ENCODE measurements at regions not wholly inside any gene's neighbourhood (a gene's known extent, or its start where the extent isn't known, plus 50 kb on each side); places are given as distances from the start of the nearest gene placed in this dataset.
"Not testable (repeated sequence)": the region's sequence is repeated elsewhere in the genome, so short reads cannot be mapped to it uniquely, and the experiment has no call there.

DNA sequence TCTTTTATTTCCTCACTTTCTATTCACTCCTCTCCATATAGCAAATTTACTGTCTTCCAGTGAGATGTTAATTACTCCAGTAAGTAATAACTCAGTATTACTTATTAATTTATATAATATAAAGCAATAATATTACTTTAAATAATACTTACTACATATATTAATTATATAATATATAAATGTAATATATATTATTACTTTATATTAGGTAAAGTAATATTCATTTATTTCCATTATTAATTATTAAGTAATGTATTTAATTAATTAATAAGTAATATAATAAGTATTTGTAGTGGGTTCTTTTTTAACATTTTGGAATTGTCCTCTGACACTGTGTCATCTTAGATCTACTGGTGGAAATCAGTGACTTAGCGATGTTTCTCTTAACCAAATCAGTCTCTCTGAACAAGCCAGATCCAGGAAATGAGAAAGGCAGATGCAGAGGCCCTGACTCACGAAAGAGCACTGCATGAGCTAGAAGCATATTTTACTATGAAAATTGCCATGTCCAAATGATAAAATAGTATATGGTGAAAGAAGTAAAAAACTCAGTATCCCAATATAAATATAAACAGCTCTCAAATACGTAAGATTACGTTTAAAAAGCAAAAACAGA, 115.9 kb downstream of the DSEL start:
- Histone ChIP-seq H3K9me2 (replicated peaks; ENCODE audit: control insufficient read depth, low read length) (no peaks in the 10 kb centered on the region), H3K27ac (ENCODE audit: low read depth, low read length) (no peak overlapping the region), H4K20me1 (ENCODE audit: control insufficient read depth, insufficient read depth, low read depth, low read length) (no peaks in the 10 kb centered on the region), H3K27me3 (ENCODE audit: control insufficient read depth, low read length) (no peaks in the 10 kb centered on the region), H3K4me2 (ENCODE audit: low read length) (no peak overlapping the region), H3K4me1 (ENCODE audit: control insufficient read depth, low read length) (no peaks in the 10 kb centered on the region), H3K9me3 (ENCODE audit: control insufficient read depth, insufficient read depth, low read length) (no peaks in the 10 kb centered on the region), H3K36me3 (ENCODE audit: control insufficient read depth, low read length) (no peaks in the 10 kb centered on the region), H3F3A (ENCODE audit: control insufficient read depth, insufficient read depth) (no peaks in the 10 kb centered on the region), H3K79me2 (ENCODE audit: control insufficient read depth, low read length) (no peaks in the 10 kb centered on the region), H3K4me3 (ENCODE audit: low read length) (no peak overlapping the region)
- TF ChIP-seq, protein P1, sequence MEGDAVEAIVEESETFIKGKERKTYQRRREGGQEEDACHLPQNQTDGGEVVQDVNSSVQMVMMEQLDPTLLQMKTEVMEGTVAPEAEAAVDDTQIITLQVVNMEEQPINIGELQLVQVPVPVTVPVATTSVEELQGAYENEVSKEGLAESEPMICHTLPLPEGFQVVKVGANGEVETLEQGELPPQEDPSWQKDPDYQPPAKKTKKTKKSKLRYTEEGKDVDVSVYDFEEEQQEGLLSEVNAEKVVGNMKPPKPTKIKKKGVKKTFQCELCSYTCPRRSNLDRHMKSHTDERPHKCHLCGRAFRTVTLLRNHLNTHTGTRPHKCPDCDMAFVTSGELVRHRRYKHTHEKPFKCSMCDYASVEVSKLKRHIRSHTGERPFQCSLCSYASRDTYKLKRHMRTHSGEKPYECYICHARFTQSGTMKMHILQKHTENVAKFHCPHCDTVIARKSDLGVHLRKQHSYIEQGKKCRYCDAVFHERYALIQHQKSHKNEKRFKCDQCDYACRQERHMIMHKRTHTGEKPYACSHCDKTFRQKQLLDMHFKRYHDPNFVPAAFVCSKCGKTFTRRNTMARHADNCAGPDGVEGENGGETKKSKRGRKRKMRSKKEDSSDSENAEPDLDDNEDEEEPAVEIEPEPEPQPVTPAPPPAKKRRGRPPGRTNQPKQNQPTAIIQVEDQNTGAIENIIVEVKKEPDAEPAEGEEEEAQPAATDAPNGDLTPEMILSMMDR (IDR thresholded peaks at IDR 0.05; ENCODE audit: low read depth, low read length, poor library complexity, severe bottlenecking), result no peak
- no peak for TF ChIP-seq EZH2phosphoT487 (IDR thresholded peaks at IDR 0.05; ENCODE audit: borderline replicate concordance, low read length)

DNA sequence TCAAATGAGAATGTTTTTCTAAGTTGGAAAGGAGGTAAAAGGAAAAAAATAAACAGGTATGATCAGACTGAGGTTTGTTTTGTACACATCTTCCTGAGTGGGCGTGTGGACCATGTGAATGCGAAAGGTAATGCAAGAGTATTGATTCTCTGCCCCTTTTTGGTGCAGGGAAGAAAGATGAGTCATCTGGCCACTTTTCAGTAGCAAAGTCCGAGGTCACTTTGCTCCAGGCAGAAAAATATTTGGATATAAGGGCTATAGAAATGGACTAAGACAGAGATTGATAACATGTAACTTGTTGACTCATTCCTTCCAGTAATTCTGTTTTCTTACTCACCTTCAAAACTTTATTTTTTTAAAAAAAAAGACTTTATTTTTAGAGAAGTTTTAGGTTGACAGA, 130.5 kb downstream of the DSEL start:
- TF ChIP-seq EZH2phosphoT487 (IDR thresholded peaks at IDR 0.05; ENCODE audit: borderline replicate concordance, low read length), result no peak
- TF ChIP-seq, protein P1 (IDR thresholded peaks at IDR 0.05; ENCODE audit: low read depth, low read length, poor library complexity, severe bottlenecking), result no peak
- H3K36me3 ChIP-seq (ENCODE audit: control insufficient read depth, low read length), result no peaks in the 10 kb centered on the region
- H3K4me1 ChIP-seq (ENCODE audit: control insufficient read depth, low read length), result no peaks in the 10 kb centered on the region
- no peaks in the 10 kb centered on the region for H3F3A ChIP-seq (ENCODE audit: control insufficient read depth, insufficient read depth)
- no peak overlapping the region for H3K27ac ChIP-seq (ENCODE audit: low read depth, low read length)
- no peaks in the 10 kb centered on the region for H3K79me2 ChIP-seq (ENCODE audit: control insufficient read depth, low read length)
- peaks cover 4% of the 10 kb centered on the region; the same call in 1 of the 2 replicates for H3K9me3 ChIP-seq (ENCODE audit: control insufficient read depth, insufficient read depth, low read length)
- no peaks in the 10 kb centered on the region for H4K20me1 ChIP-seq (ENCODE audit: control insufficient read depth, insufficient read depth, low read depth, low read length)
- no peaks in the 10 kb centered on the region for H3K27me3 ChIP-seq (ENCODE audit: control insufficient read depth, low read length)
- H3K4me2 ChIP-seq (ENCODE audit: low read length), result no peak overlapping the region
- H3K9me2 ChIP-seq (replicated peaks; ENCODE audit: control insufficient read depth, low read length), result no peaks in the 10 kb centered on the region
- no peak overlapping the region for H3K4me3 ChIP-seq (ENCODE audit: low read length)

DNA sequence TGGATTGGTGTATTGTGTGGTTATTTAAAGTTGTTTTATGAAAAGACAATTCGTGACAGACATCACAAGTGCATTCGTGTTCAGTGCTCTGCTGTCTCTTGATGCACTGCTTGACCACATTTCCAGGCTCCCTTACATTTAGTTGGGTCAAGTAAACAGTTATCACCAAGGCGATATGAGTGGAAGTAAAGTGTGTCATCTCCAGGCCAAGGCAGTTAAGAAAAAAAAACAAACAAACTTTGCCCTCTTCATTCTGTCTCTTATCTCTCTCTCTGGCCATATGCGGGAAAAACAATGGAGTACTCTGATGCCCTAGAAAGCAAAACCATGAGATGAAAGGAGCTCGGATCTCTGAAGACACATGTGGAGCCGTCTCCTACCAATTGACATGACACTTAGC, 131.1 kb downstream of the DSEL start:
- Histone ChIP-seq H3K4me2 (ENCODE audit: low read length) (no peak overlapping the region), H3K9me2 (replicated peaks; ENCODE audit: control insufficient read depth, low read length) (no peaks in the 10 kb centered on the region), H3K27ac (ENCODE audit: low read depth, low read length) (no peak overlapping the region), H3K79me2 (ENCODE audit: control insufficient read depth, low read length) (no peaks in the 10 kb centered on the region), H3F3A (ENCODE audit: control insufficient read depth, insufficient read depth) (no peaks in the 10 kb centered on the region), H3K9me3 (ENCODE audit: control insufficient read depth, insufficient read depth, low read length) (peaks cover 4% of the 10 kb centered on the region; the same call in 1 of the 2 replicates), H3K4me3 (ENCODE audit: low read length) (no peak overlapping the region), H3K27me3 (ENCODE audit: control insufficient read depth, low read length) (no peaks in the 10 kb centered on the region), H4K20me1 (ENCODE audit: control insufficient read depth, insufficient read depth, low read depth, low read length) (no peaks in the 10 kb centered on the region), H3K4me1 (ENCODE audit: control insufficient read depth, low read length) (no peaks in the 10 kb centered on the region), H3K36me3 (ENCODE audit: control insufficient read depth, low read length) (no peaks in the 10 kb centered on the region)
- TF ChIP-seq EZH2phosphoT487 (IDR thresholded peaks at IDR 0.05; ENCODE audit: borderline replicate concordance, low read length), result no peak
- TF ChIP-seq, protein P1 (IDR thresholded peaks at IDR 0.05; ENCODE audit: low read depth, low read length, poor library complexity, severe bottlenecking), result no peak

DNA sequence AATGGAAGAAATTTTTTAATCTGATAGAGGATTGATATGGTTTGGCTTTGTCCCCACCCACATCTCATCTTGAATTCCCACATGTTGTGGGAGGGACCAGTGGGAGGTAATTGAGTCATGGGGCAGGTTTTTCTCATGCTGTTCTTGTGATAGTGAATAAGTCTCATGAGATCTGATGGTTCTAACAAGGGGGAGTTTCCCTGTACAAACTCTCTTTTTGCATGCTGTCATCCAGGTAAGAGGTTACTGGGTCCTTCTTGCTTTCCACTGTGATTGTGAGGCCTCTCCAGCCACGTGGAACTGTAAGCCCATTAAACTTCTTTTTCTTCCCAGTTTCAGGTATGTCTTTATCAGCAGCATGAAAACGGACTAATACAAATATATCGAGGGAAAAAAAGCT, 132.5 kb downstream of the DSEL start:
- H3K79me2 ChIP-seq (ENCODE audit: control insufficient read depth, low read length); H3K4me3 ChIP-seq (ENCODE audit: low read length); H3K9me2 ChIP-seq (replicated peaks; ENCODE audit: control insufficient read depth, low read length); H3K9me3 ChIP-seq (ENCODE audit: control insufficient read depth, insufficient read depth, low read length); H4K20me1 ChIP-seq (ENCODE audit: control insufficient read depth, insufficient read depth, low read depth, low read length); H3F3A ChIP-seq (ENCODE audit: control insufficient read depth, insufficient read depth); H3K27ac ChIP-seq (ENCODE audit: low read depth, low read length); H3K4me1 ChIP-seq (ENCODE audit: control insufficient read depth, low read length); H3K36me3 ChIP-seq (ENCODE audit: control insufficient read depth, low read length); H3K4me2 ChIP-seq (ENCODE audit: low read length); H3K27me3 ChIP-seq (ENCODE audit: control insufficient read depth, low read length): not testable (repeated sequence)
